Vagina (tissue), 2 donors: ENCODE measurements at regions not wholly inside any gene's neighbourhood (a gene's known extent, or its start where the extent isn't known, plus 50 kb on each side); places are given as distances from the start of the nearest gene placed in this dataset.

Experiments
- POLR2A ChIP-seq, 2 donors: fragments of 450-650 bp; IDR thresholded peaks; one replicate each; pipeline ENCODE4 v1.6.1; 2017; ENCODE audit warnings: antibody characterized with exemption in 2 of 2, mild to moderate bottlenecking in 2 of 2, moderate library complexity in 2 of 2
- POLR2AphosphoS5 ChIP-seq, 2 donors: sonication (generic); formaldehyde crosslinking; IDR thresholded peaks; one replicate each; pipeline ENCODE4 v1.9.0; 2017; ENCODE audit warnings: antibody characterized with exemption in 2 of 2, mild to moderate bottlenecking in 2 of 2, low read depth in 1 of 2; ENCODE audit not compliant: insufficient read depth in 1 of 2
- TF ChIP-seq, protein P1 (sequence below), 3 experiments: fragments of 450-650 bp in 2 of 3; fragments of 200-600 bp in 1 of 3; sonication (generic) in 1 of 3; IDR thresholded peaks; one replicate each; pipeline ENCODE4 v1.5.1; 2017 to 2019; ENCODE audit warnings: antibody characterized with exemption in 3 of 3, mild to moderate bottlenecking in 2 of 3, moderate library complexity in 2 of 3

DNA sequence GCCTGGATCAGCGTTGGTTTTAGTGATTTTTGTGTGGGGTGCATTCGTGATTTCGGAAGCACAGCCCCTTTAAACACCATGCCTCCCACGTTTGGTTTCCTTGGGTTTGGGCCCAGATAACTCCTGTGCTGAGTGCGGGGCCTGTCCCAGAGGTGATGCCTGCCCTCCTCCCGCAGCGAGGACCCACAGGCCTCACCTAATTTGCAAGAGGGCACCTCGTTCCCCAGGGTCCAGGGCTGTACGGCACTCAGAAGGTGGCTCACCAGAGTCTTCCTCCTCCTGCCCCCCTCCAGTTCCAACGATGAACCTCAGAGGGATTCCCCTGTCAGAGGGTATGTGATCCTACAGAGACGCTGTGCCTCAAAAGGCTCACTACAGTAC lies 54.3 kb upstream of the SOX1 start:
- TF ChIP-seq POLR2AphosphoS5 (IDR thresholded peaks at IDR 0.05; ENCODE audit: insufficient read depth in 1 of 2, low read depth in 1 of 2) = no peak
- TF ChIP-seq, protein P1, sequence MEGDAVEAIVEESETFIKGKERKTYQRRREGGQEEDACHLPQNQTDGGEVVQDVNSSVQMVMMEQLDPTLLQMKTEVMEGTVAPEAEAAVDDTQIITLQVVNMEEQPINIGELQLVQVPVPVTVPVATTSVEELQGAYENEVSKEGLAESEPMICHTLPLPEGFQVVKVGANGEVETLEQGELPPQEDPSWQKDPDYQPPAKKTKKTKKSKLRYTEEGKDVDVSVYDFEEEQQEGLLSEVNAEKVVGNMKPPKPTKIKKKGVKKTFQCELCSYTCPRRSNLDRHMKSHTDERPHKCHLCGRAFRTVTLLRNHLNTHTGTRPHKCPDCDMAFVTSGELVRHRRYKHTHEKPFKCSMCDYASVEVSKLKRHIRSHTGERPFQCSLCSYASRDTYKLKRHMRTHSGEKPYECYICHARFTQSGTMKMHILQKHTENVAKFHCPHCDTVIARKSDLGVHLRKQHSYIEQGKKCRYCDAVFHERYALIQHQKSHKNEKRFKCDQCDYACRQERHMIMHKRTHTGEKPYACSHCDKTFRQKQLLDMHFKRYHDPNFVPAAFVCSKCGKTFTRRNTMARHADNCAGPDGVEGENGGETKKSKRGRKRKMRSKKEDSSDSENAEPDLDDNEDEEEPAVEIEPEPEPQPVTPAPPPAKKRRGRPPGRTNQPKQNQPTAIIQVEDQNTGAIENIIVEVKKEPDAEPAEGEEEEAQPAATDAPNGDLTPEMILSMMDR (IDR thresholded peaks at IDR 0.05) = no peak
- no peak for TF ChIP-seq POLR2A (IDR thresholded peaks at IDR 0.05)
